Parathyroid adenoma (tissue), 2 donors: ENCODE measurements at regions not wholly inside any gene's neighbourhood (a gene's known extent, or its start where the extent isn't known, plus 50 kb on each side); places are given as distances from the start of the nearest gene placed in this dataset.
"Not testable (repeated sequence)": the region's sequence is repeated elsewhere in the genome, so short reads cannot be mapped to it uniquely, and the experiment has no call there.

Experiments
- H2AFZ ChIP-seq: fragments of 300-600 bp; sonication (generic); one replicate; pipeline ENCODE4 v1.7.0; 2017; ENCODE audit warnings: antibody characterized with exemption, mild to moderate bottlenecking
- H3K27ac ChIP-seq: fragments of 300-600 bp; sonication (generic); one replicate; pipeline ENCODE4 v1.7.0; 2017
- H3K27me3 ChIP-seq: fragments of 300-600 bp; sonication (generic); one replicate; pipeline ENCODE4 v1.7.0; 2017; ENCODE audit warnings: low read length; ENCODE audit not compliant: control insufficient read depth, insufficient read depth
- H3K36me3 ChIP-seq: fragments of 300-600 bp; sonication (generic); one replicate; pipeline ENCODE4 v1.7.0; 2017; ENCODE audit warnings: low read length; ENCODE audit not compliant: control insufficient read depth, insufficient read depth
- H3K4me1 ChIP-seq: fragments of 300-600 bp; sonication (generic); one replicate; pipeline ENCODE4 v1.7.0; 2017; ENCODE audit warnings: control low read depth
- H3K4me2 ChIP-seq: fragments of 300-600 bp; sonication (generic); one replicate; pipeline ENCODE4 v1.7.0; 2017; ENCODE audit warnings: low read length
- H3K4me3 ChIP-seq: fragments of 300-600 bp; sonication (generic); one replicate; pipeline ENCODE4 v1.7.0; 2017; ENCODE audit warnings: low read depth, low read length
- H3K79me2 ChIP-seq: fragments of 300-600 bp; sonication (generic); one replicate; pipeline ENCODE4 v1.7.0; 2017; ENCODE audit warnings: control low read depth
- H3K9ac ChIP-seq: fragments of 300-600 bp; sonication (generic); one replicate; pipeline ENCODE4 v1.7.0; 2017; ENCODE audit warnings: mild to moderate bottlenecking
- H3K9me3 ChIP-seq: fragments of 300-600 bp; sonication (generic); one replicate; pipeline ENCODE4 v1.7.0; 2017; ENCODE audit warnings: low read length; ENCODE audit not compliant: control insufficient read depth
- CTCF ChIP-seq: fragments of 300-600 bp; sonication (generic); IDR thresholded peaks from one replicate; pipeline ENCODE4 v1.7.0; 2017; ENCODE audit warnings: antibody characterized with exemption, mild to moderate bottlenecking
- donor health status: primary hyperparathyroidism.

- Histone ChIP-seq H3K79me2 (no peaks in the 10 kb centered on the region), H3K4me1 (no peaks in the 10 kb centered on the region), H3K4me3 (no peak overlapping the region), H3K9ac (no peak overlapping the region), H3K4me2 (no peak overlapping the region), H3K36me3 (no peaks in the 10 kb centered on the region), H2AFZ (no peak overlapping the region), H3K27me3 (no peaks in the 10 kb centered on the region), H3K27ac (no peak overlapping the region), H3K9me3 (no peaks in the 10 kb centered on the region)
- no peak for TF ChIP-seq CTCF
Observed at GRCh38 chr16:10262377-10263132, 80.3 kb upstream of the GRIN2A start.

DNA sequence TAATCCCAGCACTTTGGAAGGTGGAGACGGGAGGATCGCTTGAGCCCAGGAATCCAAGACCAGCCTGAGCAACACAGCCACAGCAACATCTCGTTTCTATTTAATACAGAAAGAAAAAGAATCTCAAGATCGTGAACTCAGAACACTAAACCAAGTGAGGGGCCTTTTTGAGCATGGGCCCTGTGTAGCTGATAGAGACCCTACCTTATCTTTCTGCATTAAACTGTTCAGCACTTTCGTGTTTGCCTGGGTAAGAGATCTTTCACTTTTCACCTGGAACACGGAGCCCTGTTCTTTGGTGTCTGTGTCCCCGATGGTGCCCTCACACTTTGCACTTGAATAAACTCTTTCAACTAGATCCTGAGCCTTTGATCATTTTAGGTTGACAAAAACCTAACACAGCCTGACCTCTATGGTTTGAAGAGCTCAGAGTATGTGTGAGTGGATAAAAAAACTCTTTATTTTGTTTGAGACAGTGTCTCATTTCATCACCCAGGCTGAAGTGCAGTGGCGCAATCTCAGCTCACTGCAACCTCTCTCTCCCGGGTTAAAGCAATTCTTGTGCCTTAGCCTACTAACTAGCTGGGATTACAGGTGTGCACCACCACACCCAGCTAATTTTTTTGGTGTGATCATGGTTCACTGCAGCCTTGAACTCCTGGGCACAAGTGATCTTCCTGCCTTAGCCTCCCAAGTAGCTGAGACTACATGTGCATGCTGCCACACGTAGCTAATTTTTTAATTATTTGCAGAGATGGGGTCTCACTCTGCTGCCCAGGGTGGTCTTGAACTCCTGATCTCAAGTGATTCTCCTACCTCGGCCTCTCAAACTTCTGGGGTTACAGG lies 83.8 kb upstream of the GRIN2A start:
- Histone ChIP-seq H3K79me2 (no peaks in the 10 kb centered on the region), H3K27me3 (no peaks in the 10 kb centered on the region), H3K4me1 (no peaks in the 10 kb centered on the region), H3K36me3 (no peaks in the 10 kb centered on the region), H3K4me2 (no peak overlapping the region), H3K9me3 (no peaks in the 10 kb centered on the region), H2AFZ (no peak overlapping the region), H3K4me3 (no peak overlapping the region), H3K27ac (no peak overlapping the region), H3K9ac (no peak overlapping the region)
- no peak for TF ChIP-seq CTCF

GRCh38 chr16:10266809-10267208 lies 84.6 kb upstream of the GRIN2A start:
- Histone ChIP-seq H3K27me3 (no peaks in the 10 kb centered on the region), H3K4me3 (no peak overlapping the region), H3K36me3 (no peaks in the 10 kb centered on the region), H3K4me1 (no peaks in the 10 kb centered on the region), H3K9me3 (no peaks in the 10 kb centered on the region), H3K79me2 (no peaks in the 10 kb centered on the region), H3K4me2 (no peak overlapping the region), H2AFZ (no peak overlapping the region), H3K9ac (no peak overlapping the region), H3K27ac (no peak overlapping the region)
- TF ChIP-seq CTCF = no peak

GRCh38 chr16:10269632-10270031 lies 87.4 kb upstream of the GRIN2A start:
- Histone ChIP-seq H3K9me3 (no peaks in the 10 kb centered on the region), H3K4me1 (no peaks in the 10 kb centered on the region), H3K27me3 (no peaks in the 10 kb centered on the region), H3K4me2 (no peak overlapping the region), H3K4me3 (no peak overlapping the region), H3K27ac (no peak overlapping the region), H3K9ac (no peak overlapping the region), H2AFZ (no peak overlapping the region), H3K36me3 (no peaks in the 10 kb centered on the region), H3K79me2 (no peaks in the 10 kb centered on the region)
- TF ChIP-seq CTCF = no peak

GRCh38 chr16:10272250-10272854 lies 90.1 kb upstream of the GRIN2A start:
- H3K27ac ChIP-seq, H3K4me1 ChIP-seq, H3K36me3 ChIP-seq, H3K79me2 ChIP-seq, H3K9me3 ChIP-seq, H3K4me3 ChIP-seq, H3K27me3 ChIP-seq, H3K9ac ChIP-seq, H3K4me2 ChIP-seq, H2AFZ ChIP-seq: not testable (repeated sequence)

DNA sequence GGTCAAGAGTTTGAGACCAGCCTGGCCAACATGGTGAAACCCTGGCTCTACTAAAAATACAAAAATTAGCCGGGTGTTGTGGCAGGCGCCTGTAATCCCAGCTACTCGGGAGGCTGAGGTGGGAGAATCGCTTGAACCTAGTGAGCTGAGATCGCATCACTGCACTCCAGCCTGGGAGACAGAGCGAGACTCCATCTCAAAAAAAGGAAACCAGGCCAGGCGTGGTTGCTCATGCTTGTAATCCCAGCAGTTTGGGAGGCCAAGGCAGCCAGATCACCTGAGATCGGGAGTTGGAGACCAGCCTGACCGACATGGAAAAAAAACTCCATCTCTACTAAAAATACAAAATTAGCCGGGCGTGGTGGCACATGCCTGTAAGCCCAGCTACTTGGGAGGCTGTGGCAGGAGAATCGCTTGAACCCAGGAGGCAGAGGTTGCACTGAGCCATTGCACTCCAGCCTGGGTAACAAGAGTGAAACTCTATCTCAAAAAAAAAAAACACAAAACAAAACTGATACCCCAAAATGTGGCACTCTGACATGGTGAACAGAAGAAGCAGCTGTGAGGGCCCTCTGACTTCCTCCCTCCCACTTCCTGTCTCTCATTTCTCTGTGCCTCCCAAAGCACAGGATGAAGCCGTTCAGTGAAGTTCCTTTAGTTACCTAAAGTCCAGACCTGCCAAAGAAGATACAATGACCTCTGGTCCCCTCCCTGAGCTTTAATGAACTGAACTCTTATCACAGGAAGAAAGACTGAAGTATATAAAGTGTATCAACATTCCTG lies 93.2 kb upstream of the GRIN2A start:
- not testable (repeated sequence) for H3K79me2 ChIP-seq, H2AFZ ChIP-seq, H3K27ac ChIP-seq, H3K9me3 ChIP-seq, H3K4me3 ChIP-seq, H3K9ac ChIP-seq, H3K4me1 ChIP-seq, H3K4me2 ChIP-seq, H3K27me3 ChIP-seq, H3K36me3 ChIP-seq
